HG03097 (cell line): ENCODE measurements at regions not wholly inside any gene's neighbourhood (a gene's known extent, or its start where the extent isn't known, plus 50 kb on each side); places are given as distances from the start of the nearest gene placed in this dataset.

Experiments
- ATAC-seq: cut with Tn5 transposase; IDR thresholded peaks from one replicate; pipeline ENCODE4 v1.9.1; 2021; ENCODE audit not compliant: unreplicated experiment, low FRiP score

DNA sequence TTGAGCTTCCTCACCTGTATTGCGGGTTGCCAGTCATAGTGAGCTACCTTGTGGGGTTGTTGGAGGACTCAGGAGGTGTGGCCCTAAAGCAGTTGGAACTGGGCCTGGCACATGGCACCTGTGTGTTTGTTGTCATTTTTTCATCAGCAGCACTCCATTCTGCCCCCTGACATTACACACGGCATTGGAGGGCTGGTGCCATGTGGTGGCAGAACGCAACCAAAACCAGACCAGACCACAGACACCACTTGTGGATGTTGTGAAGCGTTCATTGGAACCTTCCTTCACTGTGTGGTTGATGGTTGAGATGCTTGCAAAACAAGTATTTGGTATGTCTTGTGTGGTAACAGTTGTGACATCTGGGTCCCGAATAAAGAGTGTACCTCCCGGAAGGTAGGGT is 113.2 kb upstream of the ERCC6L2 start:
- ATAC-seq: no peak

DNA sequence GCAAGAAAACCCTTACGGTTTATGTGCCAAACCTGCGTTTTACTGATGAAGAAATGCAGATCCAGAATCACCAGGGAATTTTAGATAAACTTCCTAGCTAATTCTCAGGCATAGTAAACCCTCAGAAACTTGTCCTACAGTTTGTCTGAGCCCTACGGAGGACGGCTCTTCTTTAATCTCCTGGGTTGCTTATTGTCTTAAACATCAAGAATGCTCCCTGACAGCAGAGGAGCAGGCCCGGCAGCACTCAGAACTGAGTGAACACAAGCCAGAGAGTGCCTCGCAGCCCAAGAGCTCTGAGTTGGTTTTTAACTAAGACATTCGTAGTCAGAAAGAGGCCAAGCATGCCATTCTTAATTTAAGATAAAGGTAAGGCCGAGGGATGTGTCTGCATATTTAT is 114.7 kb upstream of the ERCC6L2 start:
- ATAC-seq: no peak

DNA sequence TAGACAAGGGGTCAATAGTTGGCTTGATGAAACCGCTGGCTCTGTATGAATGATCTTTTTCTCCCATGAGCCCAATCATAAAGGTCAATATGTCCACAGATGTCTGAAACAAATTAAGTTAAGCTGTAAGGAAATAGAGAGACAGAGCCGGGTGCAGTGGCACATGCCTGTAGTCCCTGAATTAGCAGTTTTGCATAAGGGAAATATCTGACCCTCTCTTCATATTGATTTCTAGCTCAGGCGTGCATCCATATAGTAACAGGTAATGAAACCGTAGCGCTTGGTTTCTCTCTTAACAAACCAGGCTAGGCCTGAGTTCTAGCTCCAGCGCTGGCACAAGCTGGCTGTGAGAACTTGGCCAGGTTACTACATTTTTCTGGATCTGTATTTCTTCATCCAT is 118.1 kb upstream of the ERCC6L2 start:
- no peak for ATAC-seq

DNA sequence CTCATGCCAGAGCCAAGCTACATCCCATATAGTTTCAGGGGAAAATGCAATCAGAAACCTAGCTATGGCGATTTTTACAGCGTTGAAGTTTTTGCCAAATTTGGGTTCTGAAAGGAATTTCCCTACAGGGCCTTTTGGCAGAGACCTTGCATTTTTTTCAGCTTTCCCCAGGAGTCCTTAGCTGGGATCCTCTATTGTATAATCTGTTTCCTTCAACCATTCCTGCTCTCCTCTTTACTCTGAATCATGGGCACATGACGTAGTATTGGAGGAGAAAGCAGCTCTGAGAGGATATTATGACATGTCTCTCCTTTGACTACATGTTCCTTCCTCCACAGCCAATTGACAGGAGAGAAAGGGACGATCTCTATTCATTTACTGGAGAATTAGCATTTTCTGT is 118.5 kb upstream of the ERCC6L2 start:
- no peak for ATAC-seq

DNA sequence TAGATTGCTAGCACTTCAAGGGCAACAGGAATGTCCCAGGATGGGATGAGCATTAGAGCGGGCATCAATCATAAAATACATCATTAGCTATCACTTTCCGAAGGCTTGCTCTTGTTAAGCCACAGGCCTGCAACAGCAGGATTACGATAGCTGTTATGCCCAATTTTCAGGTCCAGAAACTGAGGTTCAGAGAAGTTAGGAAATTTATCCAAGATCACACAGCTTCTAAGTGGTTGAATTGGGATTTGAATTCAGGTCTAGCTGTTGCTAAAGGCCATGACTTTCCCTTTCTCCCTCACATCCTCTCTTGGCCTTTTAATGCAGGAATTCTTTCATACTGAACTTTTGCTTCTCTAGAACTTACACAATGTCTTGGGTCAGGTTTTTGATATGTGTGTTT is 119.4 kb upstream of the ERCC6L2 start:
- ATAC-seq: no peak

DNA sequence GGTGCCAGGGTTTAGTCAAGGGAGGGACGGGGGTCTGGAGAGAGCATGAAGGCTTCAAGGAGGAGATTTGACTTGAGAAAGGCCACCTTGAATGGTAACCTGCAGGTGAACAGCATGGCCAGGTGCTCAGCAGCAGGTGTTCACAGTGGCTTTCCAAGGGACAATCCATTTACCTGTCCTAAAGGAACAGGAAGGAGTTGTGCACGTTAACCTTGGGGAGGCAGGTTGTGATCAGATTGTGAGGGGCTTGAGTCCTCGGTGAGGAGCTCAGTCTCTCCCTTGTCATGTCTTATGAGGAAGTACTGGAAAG is 120.1 kb upstream of the ERCC6L2 start:
- ATAC-seq: no peak

DNA sequence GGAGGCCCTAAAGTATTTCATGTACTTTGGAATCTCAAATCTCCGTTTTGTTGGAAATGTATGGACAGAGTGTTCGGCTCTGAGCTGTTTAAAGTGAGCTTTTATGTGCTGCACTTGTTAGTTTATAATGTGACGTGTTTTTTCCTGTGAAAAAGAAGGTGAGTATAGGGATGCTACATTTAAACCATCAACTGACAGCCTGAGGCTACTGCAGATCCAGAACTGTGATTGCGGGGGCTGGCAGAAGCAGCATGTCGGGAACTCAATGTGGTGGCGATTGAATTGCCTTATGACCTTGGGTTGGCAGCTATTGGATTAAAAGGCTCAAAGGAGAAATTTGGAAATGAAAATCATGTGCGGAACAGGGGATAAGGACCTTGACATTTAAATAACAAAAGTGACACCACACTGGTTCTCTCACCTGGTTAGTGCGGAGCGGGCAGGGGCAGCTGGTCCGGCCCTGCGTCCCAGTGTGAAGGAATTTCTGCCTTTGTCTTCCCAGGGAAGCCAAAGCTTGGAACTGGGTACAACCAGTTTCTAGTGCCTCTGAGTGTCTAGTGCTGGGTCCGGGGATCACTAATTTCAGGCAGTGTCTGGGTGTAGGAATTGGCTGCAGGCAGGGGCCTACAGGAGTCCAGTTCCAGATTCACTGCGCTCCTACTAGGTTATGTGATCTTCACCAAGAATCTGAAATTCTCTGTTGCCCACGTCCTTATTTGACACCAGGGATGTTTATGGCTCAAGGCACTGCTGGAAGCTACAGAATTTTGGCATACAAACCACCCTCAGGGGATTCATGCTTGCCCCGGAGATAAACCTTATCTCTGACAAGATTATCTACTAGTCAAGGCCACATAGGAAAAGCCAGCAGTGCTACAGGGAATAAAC is 120.7 kb upstream of the ERCC6L2 start:
- no peak for ATAC-seq

DNA sequence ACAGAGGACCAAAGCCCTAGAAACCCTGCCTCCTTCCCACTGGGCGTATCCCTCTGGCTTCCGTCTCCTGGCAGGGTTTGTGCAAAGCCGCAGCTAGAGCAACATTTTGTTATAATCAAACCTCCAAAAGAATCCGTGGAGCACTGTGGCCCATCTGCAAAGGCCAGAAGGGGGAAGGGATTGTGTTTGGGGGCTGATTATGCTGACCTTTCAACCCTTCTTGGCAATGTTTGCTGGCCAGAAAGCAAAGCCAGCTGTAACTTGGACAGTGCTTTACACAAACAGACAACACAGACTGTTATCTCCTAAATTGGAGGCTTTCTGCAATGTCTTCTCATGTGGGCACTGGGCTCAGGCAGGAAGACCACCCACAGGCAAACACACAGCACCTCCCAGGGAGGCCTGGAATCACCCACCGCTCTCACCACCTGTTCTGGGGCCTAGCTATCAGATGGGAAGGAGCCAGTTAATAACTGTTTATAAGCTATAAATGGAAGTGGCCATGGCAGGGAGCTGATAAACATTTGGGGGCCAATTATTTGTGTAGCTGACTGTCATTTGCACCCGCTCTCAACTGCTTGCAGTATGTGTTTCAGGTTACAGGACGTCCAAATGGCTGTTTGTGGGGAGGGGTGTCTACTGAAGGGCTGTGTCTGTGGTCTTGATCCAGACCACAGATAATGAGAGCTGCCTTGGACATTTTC is 121.6 kb upstream of the ERCC6L2 start:
- ATAC-seq: no peak

DNA sequence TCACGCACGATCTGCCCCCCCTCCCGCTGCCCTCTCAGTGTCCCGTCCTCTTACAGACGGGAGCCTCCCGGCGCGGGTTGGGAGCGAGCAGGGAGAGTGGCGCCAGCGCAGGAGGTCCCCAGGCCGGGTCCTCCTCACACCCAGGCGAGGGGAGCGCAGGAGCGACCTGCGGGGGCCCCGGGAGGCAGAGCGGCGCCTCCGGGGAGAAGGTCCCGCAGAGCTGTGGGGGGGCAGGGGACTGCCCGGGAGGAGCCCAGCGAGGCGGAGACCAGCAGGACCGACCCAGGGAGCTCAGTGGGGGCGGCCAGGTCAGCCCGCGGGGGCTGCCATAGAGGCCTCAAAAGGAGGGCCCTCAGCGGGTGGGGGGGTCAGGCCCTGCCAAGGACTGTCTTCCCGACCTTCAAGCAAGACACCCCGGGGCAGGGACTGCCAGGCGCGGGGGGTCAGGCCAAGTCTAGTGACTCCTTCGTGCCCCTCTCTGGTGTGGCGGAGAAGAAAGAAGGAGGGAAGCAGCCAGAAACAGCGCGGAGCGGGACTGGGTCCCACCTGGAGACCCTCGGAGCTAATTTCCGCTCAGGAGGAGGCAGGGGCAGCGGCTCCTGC is 123.3 kb upstream of the ERCC6L2 start:
- ATAC-seq: no peak

DNA sequence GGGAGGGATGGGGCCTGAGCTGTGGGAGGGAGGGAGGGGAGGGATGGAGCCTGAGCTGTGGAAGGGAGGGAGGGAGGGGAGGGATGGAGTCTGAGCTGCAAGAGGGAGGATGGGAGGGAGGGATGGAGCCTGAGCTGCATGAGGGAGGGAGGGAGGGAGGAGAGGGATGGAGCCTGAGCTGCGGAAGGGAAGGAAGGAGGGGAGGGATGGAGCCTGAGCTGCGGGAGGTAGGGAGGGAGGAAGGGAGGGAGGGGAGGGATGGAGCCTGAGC is 124.0 kb upstream of the ERCC6L2 start:
- ATAC-seq: no peak

DNA sequence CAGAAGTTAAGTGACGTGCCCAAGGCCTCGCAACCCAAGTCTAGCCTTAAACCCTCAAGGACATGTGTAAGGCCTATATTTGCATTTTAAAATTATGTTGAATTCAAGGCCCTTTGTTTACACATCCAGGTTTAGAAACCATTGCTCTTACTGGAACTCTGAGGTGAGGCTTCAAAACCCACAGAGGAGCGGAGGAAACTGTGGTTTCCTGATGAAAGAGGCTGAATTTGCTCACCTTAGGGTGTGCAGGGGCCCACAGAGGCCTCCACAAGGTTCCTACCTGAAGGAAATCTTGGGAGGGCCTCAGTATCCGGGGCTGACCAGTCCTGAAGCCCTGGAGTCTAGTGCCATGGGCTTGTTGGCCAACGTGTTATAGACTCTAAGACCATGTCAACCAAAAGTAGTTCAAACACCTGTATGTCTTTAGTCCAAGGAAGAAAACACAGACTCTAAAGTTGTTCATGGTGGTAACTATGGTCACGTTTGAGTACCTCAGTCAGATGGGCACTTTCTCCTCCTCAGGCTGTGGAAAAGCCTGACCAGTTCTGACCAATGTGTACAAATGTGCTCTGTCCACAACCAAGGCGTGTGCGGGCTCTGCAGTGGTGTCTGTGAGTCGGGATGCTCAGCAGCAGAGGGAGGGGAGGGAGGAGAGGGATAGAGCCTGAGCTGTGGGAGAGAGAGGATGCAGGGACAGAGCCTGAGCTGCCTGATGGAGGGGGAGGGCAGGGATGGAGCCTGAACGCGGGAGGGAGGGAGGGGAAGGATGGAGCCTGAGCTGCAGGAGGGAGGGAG is 124.6 kb upstream of the ERCC6L2 start:
- no peak for ATAC-seq

DNA sequence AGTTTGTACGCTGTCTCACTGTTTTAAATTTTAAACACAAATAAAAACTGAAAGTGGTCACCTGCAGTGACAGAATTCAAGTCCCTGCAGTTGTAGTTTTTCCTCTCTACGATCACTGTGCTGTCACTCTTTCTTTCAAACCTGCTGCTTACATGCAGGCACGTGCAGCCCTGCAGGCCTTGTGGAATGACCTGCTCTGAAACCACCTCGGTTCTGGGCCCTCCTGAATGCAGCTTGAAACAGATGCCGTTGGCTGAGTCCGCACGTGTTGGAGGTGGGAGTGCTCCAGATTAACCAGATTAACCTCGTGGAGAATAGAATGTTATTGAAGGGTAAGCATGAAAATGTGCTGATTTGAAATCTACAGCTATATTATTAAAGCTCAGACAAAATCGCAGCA is 126.0 kb upstream of the ERCC6L2 start:
- ATAC-seq: no peak

DNA sequence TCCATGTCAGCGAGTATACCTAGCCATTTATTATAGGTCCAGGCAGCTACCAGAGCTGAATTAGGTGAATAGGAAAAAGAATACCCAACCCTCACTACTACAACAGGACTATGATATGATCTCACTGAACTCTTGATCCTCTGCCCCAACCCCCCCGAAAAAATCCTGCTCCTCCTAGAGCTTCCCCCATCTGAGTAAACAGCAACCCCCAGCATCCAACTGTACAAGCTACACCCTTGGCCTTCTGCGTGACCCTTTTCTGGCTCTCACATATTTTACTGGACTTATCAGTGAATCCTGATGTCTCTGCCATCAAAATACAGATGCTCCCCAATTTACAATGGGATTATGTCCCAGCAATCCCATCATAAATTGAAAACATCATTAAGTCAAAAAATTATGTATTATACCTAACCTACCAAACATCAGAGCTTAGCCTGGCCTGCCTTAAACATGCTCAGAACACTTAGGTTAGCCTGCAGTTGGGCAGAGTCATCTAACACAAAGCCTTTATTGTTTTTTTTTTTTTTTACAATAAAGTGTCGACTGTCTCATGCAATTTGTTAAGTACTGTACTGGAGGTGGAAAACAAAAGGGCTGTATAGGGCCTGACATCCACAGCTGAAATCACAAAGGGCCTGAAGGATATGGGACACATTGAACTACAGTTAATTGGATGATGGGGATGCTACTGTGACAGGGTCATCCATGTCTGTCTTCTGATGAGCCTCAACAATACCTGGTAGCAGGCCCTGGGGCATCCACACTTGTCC is 128.9 kb upstream of the ERCC6L2 start:
- ATAC-seq: no peak

DNA sequence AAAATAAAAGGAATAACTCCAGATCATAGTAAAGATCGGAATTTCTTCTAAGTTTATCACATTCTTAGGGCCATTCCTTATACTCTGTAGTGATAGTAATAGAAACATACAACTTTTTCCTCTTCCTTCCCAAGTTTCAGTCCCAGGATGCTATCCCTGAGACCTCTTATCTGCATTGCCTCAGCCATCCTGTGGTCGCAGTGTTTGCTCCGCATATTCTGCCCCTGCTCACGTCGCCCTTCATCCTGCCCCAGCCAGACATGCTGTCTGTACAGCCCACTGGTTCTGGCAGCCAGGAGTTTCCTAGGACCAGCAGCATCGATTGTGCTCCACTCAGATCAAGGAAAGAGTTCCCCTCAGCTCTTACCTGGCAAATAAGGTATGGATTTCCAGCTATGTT is 132.7 kb upstream of the ERCC6L2 start:
- ATAC-seq: no peak

DNA sequence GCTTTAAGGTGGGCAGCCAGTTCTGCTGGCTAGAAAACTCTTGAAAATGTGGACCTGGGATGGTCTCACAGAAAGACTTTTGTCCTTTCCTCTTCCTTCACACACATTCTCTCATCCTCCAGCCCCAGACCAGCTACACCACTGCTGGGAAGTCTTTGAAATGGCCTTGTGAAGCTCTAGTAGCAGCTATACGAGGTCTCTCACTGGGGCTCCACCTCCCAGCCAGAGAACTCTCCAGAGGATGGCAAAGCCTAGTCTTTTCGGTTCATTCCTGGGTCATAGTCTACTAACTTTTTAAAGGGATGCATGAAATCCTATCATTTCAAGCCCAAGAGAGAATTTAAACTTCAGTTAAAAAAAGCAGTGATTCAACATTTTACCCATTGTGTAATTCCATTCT is 133.9 kb upstream of the ERCC6L2 start:
- ATAC-seq: no peak

DNA sequence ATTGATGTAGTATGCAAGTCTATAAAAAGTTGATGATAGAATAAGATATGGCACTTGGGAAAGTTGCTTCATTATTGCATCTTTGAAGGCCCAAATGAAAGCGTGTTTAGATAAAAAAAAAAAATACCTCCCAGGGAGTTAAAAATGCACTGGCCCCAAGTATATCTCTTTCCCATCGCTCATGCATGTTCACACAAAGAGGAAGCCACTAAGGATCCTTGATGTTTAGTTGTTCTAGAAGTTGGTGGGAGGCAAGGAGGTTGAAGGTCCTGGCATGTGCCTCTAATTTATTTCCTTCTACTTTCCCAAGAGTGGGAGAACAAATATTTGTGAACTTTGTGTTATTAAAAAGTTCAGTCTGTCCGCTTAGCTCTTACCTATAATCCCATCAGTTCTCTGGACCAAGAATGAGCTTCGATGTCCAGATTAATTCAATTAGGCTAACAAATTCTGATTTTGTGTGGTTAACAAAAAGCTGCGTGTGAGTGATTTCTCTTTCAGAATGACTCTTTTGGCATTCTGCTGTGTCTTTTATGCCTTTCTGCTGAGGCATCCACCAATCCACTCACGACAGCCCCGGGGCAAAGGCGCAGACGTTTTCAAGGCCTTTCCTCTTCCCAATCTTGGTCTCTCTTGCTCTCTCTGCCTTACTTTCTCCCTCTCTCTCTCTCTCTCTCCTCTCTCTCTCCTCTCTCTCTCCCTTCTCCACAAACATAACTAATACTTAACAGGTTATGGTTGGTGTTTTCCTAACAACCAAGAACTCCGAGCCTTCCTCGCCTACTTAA is 135.1 kb upstream of the ERCC6L2 start:
- ATAC-seq: no peak

DNA sequence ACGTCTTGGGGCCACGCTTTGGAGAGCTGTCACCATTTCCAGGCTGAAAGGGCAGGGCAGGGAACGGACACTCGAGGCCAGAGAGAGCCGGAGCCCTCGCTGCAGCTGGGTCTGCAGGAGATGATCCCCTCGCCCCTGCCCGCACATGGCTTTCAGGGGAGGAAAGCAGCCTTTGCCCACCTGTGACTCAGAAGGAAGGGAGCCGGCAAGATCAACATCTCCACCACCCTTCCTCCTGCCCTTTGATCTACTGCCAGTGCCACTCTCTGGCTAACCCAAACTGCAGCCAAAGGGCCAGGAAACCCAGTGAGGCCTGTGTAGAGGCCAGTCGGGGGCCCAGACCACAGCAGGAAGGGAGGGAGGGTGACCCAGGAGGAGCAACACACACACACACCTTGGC is 137.1 kb upstream of the ERCC6L2 start:
- ATAC-seq: no peak

DNA sequence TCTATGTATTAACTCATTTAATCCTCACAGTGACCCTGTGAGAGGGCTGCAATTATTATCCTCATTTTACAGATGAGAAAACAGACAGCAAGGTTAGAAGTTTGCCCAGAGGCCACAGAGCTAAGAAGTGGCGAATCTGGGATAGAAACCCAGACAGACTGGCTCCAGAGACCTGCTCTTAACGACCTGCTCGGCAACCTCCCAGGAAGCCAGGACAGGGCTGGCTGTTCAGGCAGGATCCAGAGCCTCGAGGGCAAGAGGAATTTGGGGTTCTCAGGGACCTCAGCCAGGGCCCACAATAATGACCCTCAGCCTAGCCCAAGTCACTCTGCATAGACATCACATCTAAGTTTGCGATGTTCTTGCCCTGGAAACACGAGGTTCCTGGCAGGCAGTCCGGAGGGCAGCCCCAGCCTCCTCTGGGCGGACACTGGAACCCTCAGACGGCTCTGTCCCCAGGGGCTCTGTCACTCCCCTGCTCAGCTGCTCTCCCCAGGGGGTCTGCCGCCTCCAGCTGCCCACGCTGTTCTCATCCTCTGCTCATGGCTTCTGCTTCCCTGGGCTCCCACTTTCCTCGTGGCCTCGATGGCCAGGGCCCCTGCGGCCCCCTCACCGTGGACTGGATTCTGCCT is 138.5 kb upstream of the ERCC6L2 start:
- no peak for ATAC-seq

DNA sequence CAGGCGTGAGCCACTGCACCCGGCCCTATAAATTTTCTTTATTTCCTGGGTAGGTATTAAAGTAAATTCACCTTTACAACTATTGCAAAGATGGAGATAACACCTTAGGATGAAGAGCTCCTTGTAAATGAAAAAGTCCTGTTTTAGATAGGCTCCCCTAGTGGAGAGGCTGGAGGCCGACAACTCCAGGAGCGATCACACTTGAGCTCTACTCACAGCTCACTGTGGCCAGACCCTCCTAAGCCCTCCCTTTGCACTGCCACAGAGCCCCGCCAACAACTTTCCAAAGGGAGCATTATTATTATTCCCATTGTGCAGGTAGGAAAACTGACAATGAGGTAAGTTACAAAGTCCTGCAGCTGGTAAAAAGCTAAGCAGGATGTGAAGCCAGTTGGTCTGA is 139.1 kb upstream of the ERCC6L2 start:
- ATAC-seq: no peak
